Activated CD4-positive, alpha-beta memory T cell treated with anti-CD3 and anti-CD28 coated beads for 36 hours (primary cell): ENCODE measurements at regions not wholly inside any gene's neighbourhood (a gene's known extent, or its start where the extent isn't known, plus 50 kb on each side); places are given as distances from the start of the nearest gene placed in this dataset.

ENCODE experiments used
- CTCF ChIA-PET: fragments of 350-600 bp; sonication (Branson Sonifier 250); formaldehyde crosslinking; loops from one replicate; lab custom pipeline; 2021; ENCODE audit warnings: antibody characterized with exemption, inconsistent platforms; lab: Charles Lee
- POLR2A ChIA-PET: fragments of 350-600 bp; sonication (Branson Sonifier 250); formaldehyde crosslinking; loops from one replicate; lab custom pipeline; 2021; ENCODE audit warnings: antibody characterized with exemption; lab: Charles Lee
- DNase-seq: peaks from one replicate; pipeline ENCODE4 v3.0.0-alpha.2; 2020
- H3K27ac Mint-ChIP-seq: one replicate; pipeline ENCODE4 v1.8.0; 2021; ENCODE audit warnings: mixed read lengths
- H3K27me3 Mint-ChIP-seq: one replicate; pipeline ENCODE4 v1.8.0; 2021; ENCODE audit warnings: mixed read lengths
- H3K36me3 Mint-ChIP-seq: one replicate; pipeline ENCODE4 v1.8.0; 2021; ENCODE audit warnings: mixed read lengths
- H3K4me1 Mint-ChIP-seq: one replicate; pipeline ENCODE4 v1.8.0; 2021; ENCODE audit warnings: low read depth, mixed read lengths
- H3K4me3 Mint-ChIP-seq: one replicate; pipeline ENCODE4 v1.8.0; 2021; ENCODE audit warnings: mild to moderate bottlenecking, mixed read lengths
- H3K9me3 Mint-ChIP-seq: one replicate; pipeline ENCODE4 v1.8.0; 2021; ENCODE audit warnings: mixed read lengths
- intact Hi-C: fragments of 100-400 bp; cut with micrococcal nuclease; formaldehyde crosslinking; loops from one replicate; pipeline ENCODE4 v1.15.1; 2023

DNA sequence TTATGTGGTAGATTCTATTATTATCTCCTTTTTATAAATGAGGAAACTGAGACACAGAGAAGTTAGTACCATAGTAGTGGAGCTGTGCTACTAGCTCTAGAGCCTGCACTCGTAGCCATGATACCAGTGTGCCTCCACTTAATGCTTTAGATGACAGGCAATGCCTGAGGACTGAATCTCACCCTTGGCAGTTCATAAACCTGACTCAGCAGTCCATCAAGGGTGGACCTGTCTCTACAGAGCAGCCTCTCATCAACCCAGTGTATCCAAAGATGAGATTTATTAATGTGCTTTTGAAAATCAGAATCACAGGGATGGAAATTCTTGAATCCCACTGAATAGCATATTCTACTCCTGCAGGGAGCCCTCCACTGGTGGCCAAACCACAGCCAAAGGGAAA lies 483.2 kb upstream of the DIPK2B start:
- intact Hi-C loops = no loop called here
- Mint-ChIP-seq H3K4me1 (peaks cover 6% of the 10 kb centered on the region), H3K9me3 (no peaks in the 10 kb centered on the region), H3K27ac (no peak overlapping the region), H3K4me3 (no peak overlapping the region), H3K27me3 (no peaks in the 10 kb centered on the region), H3K36me3 (no peaks in the 10 kb centered on the region)
- DNase-seq = no peak
- CTCF ChIA-PET = no interaction called here
- POLR2A ChIA-PET = no interaction called here

DNA sequence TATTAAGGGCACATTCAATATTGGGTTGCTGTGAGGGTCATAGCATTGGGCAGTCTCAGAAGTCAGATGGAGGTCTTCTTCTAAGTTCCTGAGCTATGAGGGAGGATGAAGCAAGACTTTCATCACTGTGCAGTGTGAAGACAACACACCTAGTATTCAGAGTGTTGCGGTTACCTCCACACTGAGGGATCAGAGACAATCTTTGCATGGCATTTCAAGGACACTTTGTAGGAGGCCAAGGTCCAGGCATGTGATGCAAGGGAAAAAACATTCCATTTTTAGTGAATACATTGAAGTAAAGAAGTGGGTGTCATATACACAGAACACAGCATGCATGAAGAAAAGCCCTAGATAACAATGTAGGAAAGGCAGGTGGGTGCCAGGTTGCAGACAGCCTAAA lies 481.2 kb upstream of the DIPK2B start:
- no peak overlapping the region for H3K4me3 Mint-ChIP-seq
- H3K9me3 Mint-ChIP-seq = no peaks in the 10 kb centered on the region
- H3K36me3 Mint-ChIP-seq = no peaks in the 10 kb centered on the region
- ChIA-PET POLR2A (no interaction called here), CTCF (no interaction called here)
- peaks cover 6% of the 10 kb centered on the region for H3K4me1 Mint-ChIP-seq
- H3K27ac Mint-ChIP-seq = no peak overlapping the region
- H3K27me3 Mint-ChIP-seq = no peaks in the 10 kb centered on the region
- intact Hi-C loops = no loop called here
- DNase-seq = no peak

GRCh38 chrX:45669715-45670340 lies 469.2 kb upstream of the DIPK2B start:
- Mint-ChIP-seq H3K36me3 (no peaks in the 10 kb centered on the region), H3K4me1 (no peaks in the 10 kb centered on the region), H3K27ac (no peak overlapping the region), H3K27me3 (no peaks in the 10 kb centered on the region), H3K4me3 (no peak overlapping the region), H3K9me3 (no peaks in the 10 kb centered on the region)
- DNase-seq = no peak
- ChIA-PET CTCF (no interaction called here), POLR2A (no interaction called here)
- intact Hi-C loops = no loop called here

DNA sequence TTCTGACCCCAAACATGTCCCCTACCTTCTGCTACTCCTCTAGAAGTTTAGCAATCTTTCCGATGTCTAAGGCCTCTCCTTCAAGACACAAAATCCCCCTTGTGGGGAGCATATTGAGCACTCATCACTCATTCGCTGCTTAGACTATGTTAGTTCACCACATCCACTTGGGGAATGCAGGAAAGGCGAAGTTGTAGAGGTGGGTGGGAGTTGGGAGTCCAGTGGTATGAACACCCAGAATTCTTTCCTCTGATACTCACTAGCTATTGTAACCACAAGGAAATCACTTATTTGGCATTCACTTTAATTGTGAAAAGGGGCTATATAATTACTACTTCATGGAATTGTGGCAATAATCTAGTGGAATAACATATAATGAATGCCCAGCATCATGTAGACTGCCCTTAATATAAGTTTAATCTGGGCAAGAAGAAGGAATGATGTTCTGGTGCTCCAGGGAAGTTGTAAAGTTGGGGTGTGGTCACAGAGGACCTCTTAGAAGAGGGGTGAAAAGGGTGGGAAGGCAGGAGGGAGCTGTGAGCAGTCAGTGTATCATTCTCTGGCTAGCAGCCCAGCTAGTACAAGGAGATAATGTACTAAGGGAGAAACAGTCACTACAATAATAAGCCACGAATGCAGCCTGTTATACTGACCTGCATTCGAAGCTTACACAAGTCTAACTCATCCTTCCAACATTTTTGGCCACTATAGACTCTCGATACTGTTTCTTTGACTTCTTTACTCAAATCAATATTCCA lies 468.2 kb upstream of the DIPK2B start:
- DNase-seq = no peak
- ChIA-PET POLR2A (no interaction called here), CTCF (no interaction called here)
- Mint-ChIP-seq H3K36me3 (no peaks in the 10 kb centered on the region), H3K4me3 (no peak overlapping the region), H3K9me3 (no peaks in the 10 kb centered on the region), H3K4me1 (no peaks in the 10 kb centered on the region), H3K27ac (no peak overlapping the region), H3K27me3 (no peaks in the 10 kb centered on the region)
- intact Hi-C loops = no loop called here

- Mint-ChIP-seq H3K27me3 (no peaks in the 10 kb centered on the region), H3K27ac (no peak overlapping the region), H3K9me3 (no peaks in the 10 kb centered on the region), H3K4me3 (no peak overlapping the region), H3K4me1 (no peaks in the 10 kb centered on the region), H3K36me3 (no peaks in the 10 kb centered on the region)
- intact Hi-C loops = no loop called here
- DNase-seq = no peak
- CTCF ChIA-PET = no interaction called here
- POLR2A ChIA-PET = no interaction called here
These were observed 467.0 kb upstream of the DIPK2B start for GRCh38 chrX:45667666-45668065.

GRCh38 chrX:45664727-45665290 lies 464.1 kb upstream of the DIPK2B start:
- intact Hi-C loops = no loop called here
- CTCF ChIA-PET = no interaction called here
- H3K27me3 Mint-ChIP-seq = no peaks in the 10 kb centered on the region
- DNase-seq = no peak
- H3K27ac Mint-ChIP-seq = no peak overlapping the region
- H3K36me3 Mint-ChIP-seq = no peaks in the 10 kb centered on the region
- POLR2A ChIA-PET = no interaction called here
- no peaks in the 10 kb centered on the region for H3K9me3 Mint-ChIP-seq
- H3K4me1 Mint-ChIP-seq = no peaks in the 10 kb centered on the region
- H3K4me3 Mint-ChIP-seq = no peak overlapping the region

DNA sequence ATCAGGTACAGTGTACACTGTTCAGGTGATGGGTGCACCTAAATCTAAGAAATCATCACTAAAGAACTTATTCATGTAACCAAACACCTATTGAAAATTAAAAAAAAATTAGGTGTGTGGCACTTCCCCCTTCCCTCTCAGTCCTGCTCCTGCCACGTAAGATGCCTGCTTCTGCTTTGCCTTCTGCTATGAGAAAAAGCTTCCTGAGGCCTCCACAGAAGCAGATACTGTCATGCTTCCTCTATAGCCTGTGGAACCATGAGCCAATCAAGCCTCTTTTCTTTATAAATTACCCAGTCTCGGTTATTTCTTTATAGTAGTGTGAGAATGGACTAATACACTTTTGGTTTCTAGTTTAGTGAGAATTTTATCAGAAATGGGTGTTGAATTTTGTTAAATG lies 459.8 kb upstream of the DIPK2B start:
- H3K4me1 Mint-ChIP-seq = no peaks in the 10 kb centered on the region
- H3K4me3 Mint-ChIP-seq = no peak overlapping the region
- DNase-seq = no peak
- ChIA-PET POLR2A (no interaction called here), CTCF (no interaction called here)
- no peaks in the 10 kb centered on the region for H3K36me3 Mint-ChIP-seq
- H3K27me3 Mint-ChIP-seq = no peaks in the 10 kb centered on the region
- intact Hi-C loops = no loop called here
- H3K27ac Mint-ChIP-seq = no peak overlapping the region
- peaks cover 7% of the 10 kb centered on the region for H3K9me3 Mint-ChIP-seq

GRCh38 chrX:45633419-45633818 lies 432.7 kb upstream of the DIPK2B start:
- ChIA-PET CTCF (interaction anchor here (0.6 kb wide), 2 partner anchors 81 to 1390 kb away, joined by 3 read pairs; no protein-coding TSS in a partner anchor), POLR2A (no interaction called here)
- Mint-ChIP-seq H3K4me3 (no peak overlapping the region), H3K36me3 (no peaks in the 10 kb centered on the region), H3K27ac (no peak overlapping the region), H3K9me3 (no peaks in the 10 kb centered on the region), H3K27me3 (peaks cover 3% of the 10 kb centered on the region), H3K4me1 (no peaks in the 10 kb centered on the region)
- intact Hi-C loops = no loop called here
- DNase-seq = no peak

DNA sequence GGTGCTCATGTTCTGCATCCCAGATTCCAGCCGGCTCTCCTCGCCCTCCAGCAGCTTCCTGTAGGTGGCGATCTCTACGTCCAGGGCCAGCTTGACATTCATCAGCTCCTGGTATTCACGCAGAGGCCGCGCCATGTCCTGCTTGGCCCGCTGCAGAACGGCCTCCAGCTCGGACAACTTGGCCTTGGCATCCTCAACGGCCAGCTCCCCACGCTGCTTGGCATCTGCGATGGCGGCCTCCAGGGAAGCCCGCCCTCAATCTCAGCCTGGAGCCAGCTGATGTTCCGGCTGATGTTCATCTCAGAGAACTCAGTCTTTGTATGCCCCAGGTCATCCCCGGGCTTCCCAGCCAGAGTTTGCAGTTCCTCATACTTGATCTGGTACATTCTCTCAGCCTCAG lies 431.8 kb upstream of the DIPK2B start:
- ChIA-PET CTCF (no interaction called here), POLR2A (no interaction called here)
- Mint-ChIP-seq H3K36me3 (no peaks in the 10 kb centered on the region), H3K4me3 (no peak overlapping the region), H3K9me3 (no peaks in the 10 kb centered on the region), H3K27me3 (peaks cover 3% of the 10 kb centered on the region), H3K4me1 (no peaks in the 10 kb centered on the region), H3K27ac (no peak overlapping the region)
- DNase-seq = no peak
- intact Hi-C loops = no loop called here

- Mint-ChIP-seq H3K4me1 (no peaks in the 10 kb centered on the region), H3K9me3 (peaks cover 2% of the 10 kb centered on the region), H3K4me3 (no peak overlapping the region), H3K27me3 (no peaks in the 10 kb centered on the region), H3K36me3 (no peaks in the 10 kb centered on the region), H3K27ac (no peak overlapping the region)
- no peak for DNase-seq
- ChIA-PET POLR2A (no interaction called here), CTCF (no interaction called here)
- intact Hi-C loops = no loop called here
These were observed 429.4 kb upstream of the DIPK2B start for GRCh38 chrX:45630078-45630477.

- H3K27ac Mint-ChIP-seq = no peak overlapping the region
- H3K4me1 Mint-ChIP-seq = peaks cover 6% of the 10 kb centered on the region
- H3K27me3 Mint-ChIP-seq = no peaks in the 10 kb centered on the region
- H3K4me3 Mint-ChIP-seq = no peak overlapping the region
- ChIA-PET CTCF (no interaction called here), POLR2A (no interaction called here)
- no peak for DNase-seq
- H3K9me3 Mint-ChIP-seq = peaks cover 2% of the 10 kb centered on the region
- intact Hi-C loops = no loop called here
- no peaks in the 10 kb centered on the region for H3K36me3 Mint-ChIP-seq
These were observed 427.4 kb upstream of the DIPK2B start for GRCh38 chrX:45628041-45628440.

GRCh38 chrX:45623266-45623665 lies 422.6 kb upstream of the DIPK2B start:
- Mint-ChIP-seq H3K9me3 (peaks cover 8% of the 10 kb centered on the region), H3K27ac (no peak overlapping the region), H3K27me3 (no peaks in the 10 kb centered on the region), H3K4me1 (peaks cover 23% of the 10 kb centered on the region), H3K4me3 (no peak overlapping the region), H3K36me3 (peaks cover 2% of the 10 kb centered on the region)
- POLR2A ChIA-PET = no interaction called here
- DNase-seq = no peak
- CTCF ChIA-PET = no interaction called here
- intact Hi-C loops = loop anchor here (2.0 to 5.0 kb wide), 4 partner anchors 106 to 699 kb away; no protein-coding TSS in a partner anchor
